ACC112 (cell line): ENCODE measurements at regions not wholly inside any gene's neighbourhood (a gene's known extent, or its start where the extent isn't known, plus 50 kb on each side); places are given as distances from the start of the nearest gene placed in this dataset.

Experiments
- H2AFZ ChIP-seq: fragments of 200-600 bp; sonication (generic); one replicate; pipeline ENCODE4 v1.6.0; 2017; ENCODE audit warnings: antibody characterized with exemption, low read length; ENCODE audit not compliant: unreplicated experiment
- H3K27ac ChIP-seq: fragments of 200-600 bp; sonication (generic); 2 replicates; pipeline ENCODE4 v1.5.1; 2014; ENCODE audit warnings: low read depth, mild to moderate bottlenecking, antibody characterized with exemption, low read length, moderate library complexity
- H3K27me3 ChIP-seq: fragments of 200-600 bp; sonication (generic); 2 replicates; pipeline ENCODE4 v1.6.1; 2014; ENCODE audit warnings: mild to moderate bottlenecking, antibody characterized with exemption, low read length, moderate library complexity, mixed read lengths; ENCODE audit not compliant: insufficient read depth
- H3K36me3 ChIP-seq: fragments of 200-600 bp; sonication (generic); 2 replicates; pipeline ENCODE4 v1.6.1; 2016; ENCODE audit warnings: mild to moderate bottlenecking, antibody characterized with exemption, low read length, moderate library complexity, mixed read lengths; ENCODE audit not compliant: insufficient read depth
- H3K4me1 ChIP-seq: fragments of 200-600 bp; sonication (generic); one replicate; pipeline ENCODE4 v1.6.1; 2016; ENCODE audit warnings: low read length, mixed read lengths; ENCODE audit not compliant: insufficient read depth, unreplicated experiment, control insufficient read depth
- H3K4me3 ChIP-seq: fragments of 200-600 bp; sonication (generic); 2 replicates; pipeline ENCODE4 v1.5.1; 2014; ENCODE audit warnings: mild to moderate bottlenecking, low read depth, low read length
- H3K79me2 ChIP-seq: fragments of 200-600 bp; sonication (generic); one replicate; pipeline ENCODE4 v1.6.0; 2016; ENCODE audit warnings: low read length; ENCODE audit not compliant: control insufficient read depth, unreplicated experiment, insufficient read depth

- Histone ChIP-seq H3K79me2 (no peaks in the 10 kb centered on the region), H3K36me3 (no peaks in the 10 kb centered on the region), H3K27me3 (no peaks in the 10 kb centered on the region), H3K4me3 (no peak overlapping the region), H3K4me1 (no peaks in the 10 kb centered on the region), H3K27ac (no peak overlapping the region), H2AFZ (no peak overlapping the region)
These were observed 70.8 kb upstream of the PACRGL start for GRCh38 chr4:20629186-20630106.

- Histone ChIP-seq H3K27ac (no peak overlapping the region), H3K4me3 (no peak overlapping the region), H3K27me3 (no peaks in the 10 kb centered on the region), H3K4me1 (no peaks in the 10 kb centered on the region), H3K79me2 (no peaks in the 10 kb centered on the region), H3K36me3 (no peaks in the 10 kb centered on the region), H2AFZ (no peak overlapping the region)
These were observed 61.4 kb upstream of the PACRGL start for GRCh38 chr4:20638825-20639224.

- no peak overlapping the region for H2AFZ ChIP-seq
- no peak overlapping the region for H3K27ac ChIP-seq
- no peaks in the 10 kb centered on the region for H3K79me2 ChIP-seq
- no peak overlapping the region for H3K4me3 ChIP-seq
- no peaks in the 10 kb centered on the region for H3K36me3 ChIP-seq
- no peaks in the 10 kb centered on the region for H3K27me3 ChIP-seq
- H3K4me1 ChIP-seq = no peaks in the 10 kb centered on the region
These were observed 60.9 kb upstream of the PACRGL start for GRCh38 chr4:20639346-20639745.

- Histone ChIP-seq H2AFZ (no peak overlapping the region), H3K27me3 (no peaks in the 10 kb centered on the region), H3K79me2 (no peaks in the 10 kb centered on the region), H3K27ac (no peak overlapping the region), H3K4me3 (no peak overlapping the region), H3K36me3 (no peaks in the 10 kb centered on the region), H3K4me1 (no peaks in the 10 kb centered on the region)
These were observed 59.3 kb upstream of the PACRGL start for GRCh38 chr4:20640989-20641388.

GRCh38 chr4:20641976-20642375, 58.3 kb upstream of the PACRGL start:
- Histone ChIP-seq H3K79me2 (no peaks in the 10 kb centered on the region), H3K27me3 (no peaks in the 10 kb centered on the region), H3K27ac (no peak overlapping the region), H3K4me1 (no peaks in the 10 kb centered on the region), H3K36me3 (no peaks in the 10 kb centered on the region), H2AFZ (no peak overlapping the region), H3K4me3 (no peak overlapping the region)

GRCh38 chr4:20643631-20644030, 56.6 kb upstream of the PACRGL start:
- H3K4me1 ChIP-seq = no peaks in the 10 kb centered on the region

GRCh38 chr4:20645236-20645635, 55.0 kb upstream of the PACRGL start:
- no peaks in the 10 kb centered on the region for H3K36me3 ChIP-seq
- no peak overlapping the region for H3K27ac ChIP-seq
- no peak overlapping the region for H3K4me3 ChIP-seq
- no peaks in the 10 kb centered on the region for H3K4me1 ChIP-seq
- no peak overlapping the region for H2AFZ ChIP-seq
- H3K27me3 ChIP-seq = peaks cover 12% of the 10 kb centered on the region; the same call in 1 of the 2 replicates
- no peaks in the 10 kb centered on the region for H3K79me2 ChIP-seq

More at GRCh38 chr4:20643631-20644030, 56.6 kb upstream of the PACRGL start:
- Histone ChIP-seq H3K27ac (no peak overlapping the region), H3K27me3 (peaks cover 5% of the 10 kb centered on the region; the same call in 1 of the 2 replicates), H3K79me2 (no peaks in the 10 kb centered on the region), H3K36me3 (no peaks in the 10 kb centered on the region), H3K4me3 (no peak overlapping the region), H2AFZ (no peak overlapping the region)

- Histone ChIP-seq H3K27ac (no peak overlapping the region), H3K36me3 (no peaks in the 10 kb centered on the region), H3K4me3 (no peak overlapping the region), H2AFZ (no peak overlapping the region), H3K79me2 (no peaks in the 10 kb centered on the region), H3K4me1 (no peaks in the 10 kb centered on the region), H3K27me3 (peaks cover 20% of the 10 kb centered on the region)
These were observed 54.0 kb upstream of the PACRGL start for GRCh38 chr4:20646287-20646686.
